ENCODE measurements at regions not wholly inside any gene's neighbourhood (a gene's known extent, or its start where the extent isn't known, plus 50 kb on each side); places are given as distances from the start of the nearest gene placed in this dataset.

GRCh38 chr16:87006789-87007745, 310.1 kb downstream of the C16orf95 start:
- Histone ChIP-seq H3K9ac (ENCODE audit: control insufficient read depth, insufficient read depth, low read length) (no peak overlapping the region), H3K9me3 (replicated peaks; ENCODE audit: control insufficient read depth, insufficient read depth, low read length) (no peaks in the 10 kb centered on the region), H3K36me3 (ENCODE audit: control insufficient read depth in 2 of 2, insufficient read depth in 2 of 2, low read length in 1 of 2) (no peaks in the 10 kb centered on the region), H2AFZ (ENCODE audit: control insufficient read depth, low read depth, low read length) (no peak overlapping the region), H3K79me2 (ENCODE audit: control insufficient read depth, insufficient read depth, low read length) (no peaks in the 10 kb centered on the region), H3K27ac (ENCODE audit: control insufficient read depth, insufficient read depth) (no peak overlapping the region), H3K4me2 (ENCODE audit: control insufficient read depth, insufficient read depth) (no peak overlapping the region), H3K4me3 (no peak overlapping the region), H4K20me1 (ENCODE audit: control insufficient read depth, insufficient read depth) (no peaks in the 10 kb centered on the region), H3K27me3 (replicated peaks in 1 of 2; ENCODE audit: control insufficient read depth in 2 of 2, insufficient read depth in 2 of 2, low read length in 1 of 2) (no peaks in the 10 kb centered on the region), H3K4me1 (ENCODE audit: control insufficient read depth, insufficient read depth, low read length) (no peaks in the 10 kb centered on the region)
- in situ Hi-C loops (cut with MboI) (no loop called here), intact Hi-C loops (cut with micrococcal nuclease; ENCODE audit: unreplicated experiment) (no loop called here)
- TF ChIP-seq HDAC6 (IDR thresholded peaks at IDR 0.05; ENCODE audit: unreplicated experiment) (no peak), NFYB (IDR thresholded peaks at IDR 0.05; ENCODE audit: insufficient read depth, low read depth, low read length) (no peak), ATF3 (IDR thresholded peaks at IDR 0.05; ENCODE audit: borderline replicate concordance, extremely low read depth, low read depth, low read length) (no peak), ZNF384 (IDR thresholded peaks at IDR 0.05; ENCODE audit: borderline replicate concordance, low read depth, low read length) (no peak), SP1 (IDR thresholded peaks at IDR 0.05; ENCODE audit: low read depth, low read length) (no peak), MYB (IDR thresholded peaks at IDR 0.05; ENCODE audit: borderline replicate concordance, low read depth, low read length) (no peak), SUPT20H (IDR thresholded peaks at IDR 0.05; ENCODE audit: borderline replicate concordance, control insufficient read depth, low read depth, low read length) (no peak)
- TF ChIP-seq, protein P1, sequence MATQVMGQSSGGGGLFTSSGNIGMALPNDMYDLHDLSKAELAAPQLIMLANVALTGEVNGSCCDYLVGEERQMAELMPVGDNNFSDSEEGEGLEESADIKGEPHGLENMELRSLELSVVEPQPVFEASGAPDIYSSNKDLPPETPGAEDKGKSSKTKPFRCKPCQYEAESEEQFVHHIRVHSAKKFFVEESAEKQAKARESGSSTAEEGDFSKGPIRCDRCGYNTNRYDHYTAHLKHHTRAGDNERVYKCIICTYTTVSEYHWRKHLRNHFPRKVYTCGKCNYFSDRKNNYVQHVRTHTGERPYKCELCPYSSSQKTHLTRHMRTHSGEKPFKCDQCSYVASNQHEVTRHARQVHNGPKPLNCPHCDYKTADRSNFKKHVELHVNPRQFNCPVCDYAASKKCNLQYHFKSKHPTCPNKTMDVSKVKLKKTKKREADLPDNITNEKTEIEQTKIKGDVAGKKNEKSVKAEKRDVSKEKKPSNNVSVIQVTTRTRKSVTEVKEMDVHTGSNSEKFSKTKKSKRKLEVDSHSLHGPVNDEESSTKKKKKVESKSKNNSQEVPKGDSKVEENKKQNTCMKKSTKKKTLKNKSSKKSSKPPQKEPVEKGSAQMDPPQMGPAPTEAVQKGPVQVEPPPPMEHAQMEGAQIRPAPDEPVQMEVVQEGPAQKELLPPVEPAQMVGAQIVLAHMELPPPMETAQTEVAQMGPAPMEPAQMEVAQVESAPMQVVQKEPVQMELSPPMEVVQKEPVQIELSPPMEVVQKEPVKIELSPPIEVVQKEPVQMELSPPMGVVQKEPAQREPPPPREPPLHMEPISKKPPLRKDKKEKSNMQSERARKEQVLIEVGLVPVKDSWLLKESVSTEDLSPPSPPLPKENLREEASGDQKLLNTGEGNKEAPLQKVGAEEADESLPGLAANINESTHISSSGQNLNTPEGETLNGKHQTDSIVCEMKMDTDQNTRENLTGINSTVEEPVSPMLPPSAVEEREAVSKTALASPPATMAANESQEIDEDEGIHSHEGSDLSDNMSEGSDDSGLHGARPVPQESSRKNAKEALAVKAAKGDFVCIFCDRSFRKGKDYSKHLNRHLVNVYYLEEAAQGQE (IDR thresholded peaks at IDR 0.05; ENCODE audit: low read depth, low read length): no peak
- no TSS peak for BruUV-seq (replicated peaks)
- SMC1A ChIA-PET (ENCODE audit: uncharacterized antibody, unreplicated experiment): interaction anchor here (0.9 kb wide), 1 partner anchor 11 kb away, joined by 3 read pairs; no protein-coding TSS in a partner anchor
- no peak for ATAC-seq
- FAIRE-seq: no peak
- RAD21 ChIA-PET (ENCODE audit: unreplicated experiment): no interaction called here
- POLR2A ChIA-PET: no interaction called here
- 12% methylated on average over 12 of the region's 12 CpGs for WGBS (ENCODE audit: insufficient coverage, insufficient replicate concordance, low lambda C conversion rate, missing lambda C conversion rate)
- no peak for DNase-seq (ENCODE audit: low read depth, low spot score)
- CTCF ChIA-PET: no interaction called here
